Tibial nerve (tissue), 3 donors: ENCODE measurements at regions not wholly inside any gene's neighbourhood (a gene's known extent, or its start where the extent isn't known, plus 50 kb on each side); places are given as distances from the start of the nearest gene placed in this dataset.

Experiments used
- CTCF ChIP-seq, 5 experiments: fragments of 200-600 bp in 3 of 5; fragments of 450-650 bp in 2 of 5; sonication (generic) in 3 of 5; IDR thresholded peaks; one replicate each; pipeline ENCODE4 v1.5.1; 2016 to 2019; ENCODE audit warnings: antibody characterized with exemption in 5 of 5, mild to moderate bottlenecking in 3 of 5, moderate library complexity in 2 of 5
- POLR2A ChIP-seq, 2 donors: fragments of 450-650 bp; IDR thresholded peaks; one replicate each; pipeline ENCODE4 v1.6.1; 2017; ENCODE audit warnings: antibody characterized with exemption in 2 of 2, mild to moderate bottlenecking in 2 of 2, moderate library complexity in 2 of 2

- no peak for TF ChIP-seq POLR2A (IDR thresholded peaks at IDR 0.05)
- TF ChIP-seq CTCF (IDR thresholded peaks at IDR 0.05): no peak
Observed at GRCh38 chr2:144224472-144224871, 295.4 kb downstream of the ZEB2 start.
